Upper lobe of left lung (tissue), 6 donors: ENCODE measurements at regions not wholly inside any gene's neighbourhood (a gene's known extent, or its start where the extent isn't known, plus 50 kb on each side); places are given as distances from the start of the nearest gene placed in this dataset.

Experiments used
- ATAC-seq, 2 donors: fragments of 200-7000 bp; cut with Tn5 transposase; one replicate each; pipeline ENCODE4 v1.9.1; 2022; ENCODE audit warnings: mild to moderate bottlenecking in 2 of 2, moderate library complexity in 2 of 2; ENCODE audit not compliant: low FRiP score in 2 of 2
- DNase-seq, 2 donors: peaks; one replicate each; pipeline ENCODE4 v3.0.0-alpha.2; 2019 to 2020
- H3K27ac ChIP-seq, 4 donors: fragments of 200-600 bp; sonication (generic); one replicate each; pipeline ENCODE4 v1.5.1; 2016 to 2019
- H3K27me3 ChIP-seq, 4 donors: fragments of 200-600 bp; sonication (generic); one replicate each; pipeline ENCODE4 v1.5.1; 2017 to 2019
- H3K36me3 ChIP-seq, 4 donors: fragments of 200-600 bp; sonication (generic); one replicate each; pipeline ENCODE4 v1.5.1; 2016 to 2019
- H3K4me1 ChIP-seq, 4 donors: fragments of 200-600 bp; sonication (generic); one replicate each; pipeline ENCODE4 v1.5.1; 2018 to 2019
- H3K4me3 ChIP-seq, 4 donors: fragments of 200-600 bp; sonication (generic); one replicate each; pipeline ENCODE4 v1.5.1; 2017 to 2019; ENCODE audit warnings: mild to moderate bottlenecking in 2 of 4, moderate library complexity in 1 of 4
- H3K9me3 ChIP-seq, 4 donors: fragments of 200-600 bp; sonication (generic); one replicate each; pipeline ENCODE4 v1.5.1; 2018 to 2019
- EP300 ChIP-seq, 4 donors: sonication (generic); formaldehyde crosslinking; IDR thresholded peaks; one replicate each; pipeline ENCODE4 v1.5.1; 2017; ENCODE audit warnings: antibody characterized with exemption in 4 of 4, control low read depth in 2 of 4
- POLR2A ChIP-seq, 4 donors: fragments of 450-650 bp; IDR thresholded peaks; one replicate each; pipeline ENCODE4 v1.5.1; 2016 to 2017; ENCODE audit warnings: antibody characterized with exemption in 4 of 4, mild to moderate bottlenecking in 2 of 4
- POLR2AphosphoS5 ChIP-seq, 2 donors: sonication (generic); formaldehyde crosslinking; IDR thresholded peaks; one replicate each; pipeline ENCODE4 v1.5.1; 2017; ENCODE audit warnings: antibody characterized with exemption in 2 of 2
- WGBS, 2 donors: methylation state at CpG; one replicate each; pipeline ENCODE4 v1.1.5; 2017 to 2018; 5-methylcytosine and 5-hydroxymethylcytosine counted together
- TF ChIP-seq, protein P1 (sequence below), 6 experiments: fragments of 450-650 bp in 4 of 6; fragments of 200-600 bp in 2 of 6; sonication (generic) in 2 of 6; IDR thresholded peaks; one replicate each; pipeline ENCODE4 v1.5.1; 2016 to 2019; ENCODE audit warnings: antibody characterized with exemption in 6 of 6
- donor health status: DM: no; HTN: no; CAD: no; lungs with moderate emphysema.
- donor health status: DM: no; HTN: yes; CAD: no; lungs with severe emphysema.

DNA sequence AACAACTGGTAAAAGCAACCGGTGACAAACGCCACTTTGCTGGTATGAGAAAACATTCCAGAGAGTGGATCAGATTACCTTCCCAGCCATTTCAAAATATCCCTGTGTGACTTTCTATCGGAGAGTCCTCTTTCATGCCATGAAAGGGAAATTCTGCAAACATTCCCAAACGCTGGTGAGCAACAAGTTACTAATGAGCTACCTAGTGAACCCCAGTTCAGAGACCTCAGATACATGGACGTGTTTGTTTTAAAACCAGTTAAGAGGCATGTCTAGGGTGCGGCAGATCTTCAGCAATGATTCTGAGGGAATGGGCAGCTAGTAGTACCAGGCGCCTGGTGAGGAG is 418.2 kb upstream of the NR2F2 start:
- Histone ChIP-seq H3K4me3 (no peak overlapping the region), H3K27ac (no peak overlapping the region), H3K4me1 (no peaks in the 10 kb centered on the region), H3K27me3 (no peaks in the 10 kb centered on the region), H3K9me3 (no peaks in the 10 kb centered on the region), H3K36me3 (no peaks in the 10 kb centered on the region)
- no peak for TF ChIP-seq POLR2A (IDR thresholded peaks at IDR 0.05)
- no peak for TF ChIP-seq EP300 (IDR thresholded peaks at IDR 0.05)
- TF ChIP-seq, protein P1, sequence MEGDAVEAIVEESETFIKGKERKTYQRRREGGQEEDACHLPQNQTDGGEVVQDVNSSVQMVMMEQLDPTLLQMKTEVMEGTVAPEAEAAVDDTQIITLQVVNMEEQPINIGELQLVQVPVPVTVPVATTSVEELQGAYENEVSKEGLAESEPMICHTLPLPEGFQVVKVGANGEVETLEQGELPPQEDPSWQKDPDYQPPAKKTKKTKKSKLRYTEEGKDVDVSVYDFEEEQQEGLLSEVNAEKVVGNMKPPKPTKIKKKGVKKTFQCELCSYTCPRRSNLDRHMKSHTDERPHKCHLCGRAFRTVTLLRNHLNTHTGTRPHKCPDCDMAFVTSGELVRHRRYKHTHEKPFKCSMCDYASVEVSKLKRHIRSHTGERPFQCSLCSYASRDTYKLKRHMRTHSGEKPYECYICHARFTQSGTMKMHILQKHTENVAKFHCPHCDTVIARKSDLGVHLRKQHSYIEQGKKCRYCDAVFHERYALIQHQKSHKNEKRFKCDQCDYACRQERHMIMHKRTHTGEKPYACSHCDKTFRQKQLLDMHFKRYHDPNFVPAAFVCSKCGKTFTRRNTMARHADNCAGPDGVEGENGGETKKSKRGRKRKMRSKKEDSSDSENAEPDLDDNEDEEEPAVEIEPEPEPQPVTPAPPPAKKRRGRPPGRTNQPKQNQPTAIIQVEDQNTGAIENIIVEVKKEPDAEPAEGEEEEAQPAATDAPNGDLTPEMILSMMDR (IDR thresholded peaks at IDR 0.05): no peak
- no peak for TF ChIP-seq POLR2AphosphoS5 (IDR thresholded peaks at IDR 0.05)
- 81 to 82% methylated on average over 7 of the region's 7 CpGs for WGBS, 2 donors
- DNase-seq (no peak), ATAC-seq (no peak)

DNA sequence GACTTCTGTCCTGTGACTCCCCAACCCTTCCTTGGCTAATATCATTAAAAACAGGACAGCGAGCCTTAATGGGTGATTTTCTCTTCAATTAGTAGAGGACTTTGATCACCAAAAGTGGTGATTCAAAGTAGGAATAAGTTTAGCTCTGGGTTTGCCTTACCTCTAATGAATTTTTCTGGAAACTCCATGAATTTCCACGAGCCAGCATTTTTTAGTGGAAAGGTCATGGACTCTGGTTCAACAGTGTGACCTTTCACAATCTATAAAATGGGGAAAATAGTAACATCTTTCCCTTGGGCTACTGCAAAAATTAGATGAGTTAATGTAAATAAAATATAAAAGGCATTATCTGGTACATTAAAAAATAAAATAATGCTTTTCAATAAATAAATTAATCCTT is 417.8 kb upstream of the NR2F2 start:
- no peaks in the 10 kb centered on the region for H3K4me1 ChIP-seq
- H3K36me3 ChIP-seq: no peaks in the 10 kb centered on the region
- DNase-seq (no peak), ATAC-seq (no peak)
- H3K27me3 ChIP-seq: no peaks in the 10 kb centered on the region
- WGBS, 2 donors: 79 to 89% methylated on average over 2 of the region's 2 CpGs
- H3K27ac ChIP-seq: no peak overlapping the region
- TF ChIP-seq EP300 (IDR thresholded peaks at IDR 0.05): no peak
- TF ChIP-seq POLR2AphosphoS5 (IDR thresholded peaks at IDR 0.05): no peak
- TF ChIP-seq, protein P1 (IDR thresholded peaks at IDR 0.05): no peak
- TF ChIP-seq POLR2A (IDR thresholded peaks at IDR 0.05): no peak
- no peak overlapping the region for H3K4me3 ChIP-seq
- H3K9me3 ChIP-seq: no peaks in the 10 kb centered on the region

DNA sequence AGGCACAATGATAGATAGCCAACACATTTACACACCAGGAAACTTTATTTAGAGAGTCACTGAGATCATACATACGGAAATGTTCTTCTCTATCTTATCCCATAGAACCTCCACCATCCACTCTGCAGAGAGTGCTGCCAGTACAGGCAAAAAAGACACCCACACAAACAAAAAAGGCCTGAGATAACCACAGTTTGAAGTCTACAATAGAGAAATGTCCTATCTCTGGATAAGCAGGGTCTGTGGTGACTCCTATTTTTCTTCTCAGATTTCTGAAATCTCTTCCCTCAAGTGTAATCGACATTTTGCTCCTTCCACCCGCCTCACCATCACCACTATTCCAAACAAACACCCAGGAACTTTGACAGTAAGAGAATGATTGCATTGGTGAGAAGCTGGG is 413.9 kb upstream of the NR2F2 start:
- ATAC-seq: no peak

DNA sequence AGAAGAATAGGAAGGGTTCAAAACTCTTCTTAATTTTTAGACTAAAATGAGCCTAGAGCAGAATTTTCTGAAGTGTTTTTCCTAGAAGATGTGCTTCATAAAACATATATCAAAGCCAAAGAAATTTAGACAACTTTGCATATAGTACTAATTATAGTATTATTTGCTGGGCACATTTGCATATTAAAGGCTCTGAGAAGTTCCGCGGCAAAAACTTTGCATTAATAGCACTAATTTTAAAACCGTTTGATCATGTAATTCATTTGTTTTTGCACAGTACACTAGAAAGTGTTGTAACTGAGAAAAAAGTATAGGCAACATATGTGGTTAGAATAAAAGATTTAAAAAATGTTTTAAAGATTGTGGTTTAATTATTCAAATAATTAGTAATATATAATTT is 412.0 kb upstream of the NR2F2 start:
- no peaks in the 10 kb centered on the region for H3K4me1 ChIP-seq
- H3K4me3 ChIP-seq: no peak overlapping the region
- H3K27me3 ChIP-seq: no peaks in the 10 kb centered on the region
- no peaks in the 10 kb centered on the region for H3K36me3 ChIP-seq
- no peak overlapping the region for H3K27ac ChIP-seq
- 96 to 97% methylated on average over 3 of the region's 3 CpGs for WGBS, 2 donors
- no peaks in the 10 kb centered on the region for H3K9me3 ChIP-seq
- no peak for TF ChIP-seq POLR2AphosphoS5 (IDR thresholded peaks at IDR 0.05)
- no peak for TF ChIP-seq EP300 (IDR thresholded peaks at IDR 0.05)
- no peak for TF ChIP-seq POLR2A (IDR thresholded peaks at IDR 0.05)
- TF ChIP-seq, protein P1 (IDR thresholded peaks at IDR 0.05): no peak
- no peak for ATAC-seq
- no peak for DNase-seq

More for the DNA sequence above, 413.9 kb upstream of the NR2F2 start:
- H3K4me1 ChIP-seq: no peaks in the 10 kb centered on the region
- no peak overlapping the region for H3K27ac ChIP-seq
- 68 to 82% methylated on average over 3 of the region's 3 CpGs for WGBS, 2 donors
- no peaks in the 10 kb centered on the region for H3K36me3 ChIP-seq
- DNase-seq: no peak
- H3K27me3 ChIP-seq: no peaks in the 10 kb centered on the region
- H3K9me3 ChIP-seq: no peaks in the 10 kb centered on the region
- TF ChIP-seq POLR2A (IDR thresholded peaks at IDR 0.05) (no peak), POLR2AphosphoS5 (IDR thresholded peaks at IDR 0.05) (no peak), EP300 (IDR thresholded peaks at IDR 0.05) (no peak)
- TF ChIP-seq, protein P1 (IDR thresholded peaks at IDR 0.05): no peak
- no peak overlapping the region for H3K4me3 ChIP-seq

DNA sequence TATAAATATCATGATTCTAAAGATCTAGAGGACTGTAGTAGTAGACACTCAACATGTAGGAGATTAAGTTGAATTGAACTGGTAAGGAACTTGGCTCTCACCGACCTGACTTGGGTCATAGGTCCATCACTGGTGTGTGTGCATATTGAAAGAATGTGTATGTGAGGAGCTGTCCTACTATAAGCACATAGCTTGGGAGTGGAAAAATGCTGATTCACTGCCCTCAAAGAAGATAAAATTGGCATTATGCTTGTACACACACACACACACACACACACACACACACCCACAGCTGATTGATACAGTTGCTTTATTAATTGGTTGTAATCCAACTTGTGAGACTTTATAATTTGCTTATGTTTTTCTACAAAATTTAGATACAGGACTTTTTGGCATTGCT is 411.0 kb upstream of the NR2F2 start:
- Histone ChIP-seq H3K4me3 (no peak overlapping the region), H3K9me3 (no peaks in the 10 kb centered on the region), H3K27ac (no peak overlapping the region), H3K36me3 (no peaks in the 10 kb centered on the region), H3K4me1 (no peaks in the 10 kb centered on the region), H3K27me3 (no peaks in the 10 kb centered on the region)
- DNase-seq (no peak), ATAC-seq (no peak)
- WGBS, 2 donors: 53 to 69% methylated on average over 1 of the region's 1 CpG
- TF ChIP-seq EP300 (IDR thresholded peaks at IDR 0.05) (no peak), POLR2AphosphoS5 (IDR thresholded peaks at IDR 0.05) (no peak), POLR2A (IDR thresholded peaks at IDR 0.05) (no peak)
- TF ChIP-seq, protein P1 (IDR thresholded peaks at IDR 0.05): no peak
